ENCODE measurements at regions not wholly inside any gene's neighbourhood (a gene's known extent, or its start where the extent isn't known, plus 50 kb on each side); places are given as distances from the start of the nearest gene placed in this dataset.
"Not testable (repeated sequence)": the region's sequence is repeated elsewhere in the genome, so short reads cannot be mapped to it uniquely, and the experiment has no call there.

DNA sequence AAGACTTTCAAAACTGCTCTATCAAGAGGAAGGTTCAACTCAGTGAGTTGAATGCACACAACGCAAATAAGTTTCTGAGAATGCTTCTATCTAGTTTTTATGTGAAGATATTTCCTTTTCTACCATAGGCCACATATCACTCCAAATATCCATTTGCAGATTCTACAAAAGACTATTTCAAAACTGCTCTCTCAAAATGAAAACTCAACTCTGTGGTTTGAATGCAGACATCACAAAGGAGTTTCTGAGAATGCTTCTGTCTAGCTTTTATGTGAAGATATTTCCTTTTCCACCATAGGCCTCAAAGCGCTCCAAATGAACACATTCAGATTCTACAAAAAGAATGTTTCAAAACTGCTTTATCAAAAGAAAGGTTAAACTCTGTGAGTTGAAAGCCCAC, 1093.1 kb upstream of the DEFB115 start:
- not testable (repeated sequence) for ATAC-seq

DNA sequence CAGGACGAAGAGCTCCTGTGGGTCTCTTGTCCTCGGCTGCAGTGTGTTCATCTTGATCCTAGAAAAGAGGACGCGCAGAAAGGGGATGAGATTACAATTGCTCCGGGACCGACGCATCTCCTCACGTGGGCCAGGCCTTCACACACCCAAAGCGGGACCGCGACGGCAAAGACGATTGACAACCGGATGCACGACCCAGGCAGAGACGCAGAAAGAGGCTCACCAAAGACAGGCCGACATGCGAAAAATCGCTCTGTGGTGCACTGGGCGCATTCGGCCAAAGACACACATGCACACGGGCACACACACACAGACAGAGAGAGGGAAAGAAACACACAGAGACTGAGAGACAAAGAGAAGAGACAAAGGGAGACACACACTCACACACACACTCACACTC, 1089.9 kb upstream of the DEFB115 start:
- no peak for ATAC-seq

DNA sequence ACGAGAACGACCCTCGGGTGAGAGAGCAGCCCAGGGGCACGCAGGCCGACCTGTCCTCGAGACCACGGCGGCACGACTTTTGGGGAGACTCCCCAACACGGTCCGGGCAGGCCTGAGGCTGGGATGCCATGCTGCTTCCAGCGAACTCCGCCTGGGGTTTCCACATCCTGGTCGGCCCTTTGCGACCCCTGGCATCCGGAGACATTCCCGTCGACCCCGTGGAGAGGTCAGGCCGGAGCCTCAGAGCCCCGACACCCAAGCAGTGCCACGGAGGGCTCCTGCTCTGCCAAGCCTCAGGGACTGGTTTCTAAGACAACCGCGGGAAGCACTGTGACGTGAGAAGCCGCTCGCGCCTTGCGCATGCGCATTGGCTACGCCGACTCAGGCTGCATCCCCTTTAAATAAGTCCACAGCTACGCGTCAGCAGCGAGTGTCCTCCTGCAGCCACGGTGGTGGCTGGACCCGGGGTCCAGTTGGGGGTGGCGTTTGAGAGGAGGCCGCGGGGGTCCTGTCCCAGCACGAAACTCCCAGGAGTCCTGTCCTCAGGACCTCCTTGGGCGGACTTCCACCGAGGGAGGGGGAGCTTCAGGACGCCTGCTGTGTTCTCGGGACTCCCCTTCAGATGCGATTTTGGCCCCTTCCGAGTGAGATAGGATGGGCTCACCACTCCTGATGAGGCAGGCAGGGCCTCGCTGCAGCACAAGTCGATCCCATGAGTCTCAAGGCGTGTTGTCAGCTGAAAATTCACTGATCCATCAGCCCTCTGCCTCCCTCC, 1089.3 kb upstream of the DEFB115 start:
- no peak for ATAC-seq

DNA sequence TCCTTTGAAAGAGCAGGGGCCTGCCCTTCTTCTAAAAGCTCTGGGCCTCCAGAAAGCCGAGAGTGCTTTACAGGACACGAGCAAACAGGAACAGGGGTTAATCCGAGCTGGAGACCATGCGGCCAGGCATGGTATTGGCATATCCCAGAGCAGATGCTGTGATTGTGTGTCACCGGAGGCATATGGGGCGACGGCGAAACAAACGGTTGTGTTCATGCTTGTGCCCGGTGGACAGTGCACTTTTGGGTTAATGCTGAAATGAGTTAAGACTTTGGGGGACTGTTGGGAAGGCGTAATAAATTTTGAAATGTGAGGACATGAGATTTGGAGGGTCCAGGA, 1088.7 kb upstream of the DEFB115 start:
- no peak for ATAC-seq

DNA sequence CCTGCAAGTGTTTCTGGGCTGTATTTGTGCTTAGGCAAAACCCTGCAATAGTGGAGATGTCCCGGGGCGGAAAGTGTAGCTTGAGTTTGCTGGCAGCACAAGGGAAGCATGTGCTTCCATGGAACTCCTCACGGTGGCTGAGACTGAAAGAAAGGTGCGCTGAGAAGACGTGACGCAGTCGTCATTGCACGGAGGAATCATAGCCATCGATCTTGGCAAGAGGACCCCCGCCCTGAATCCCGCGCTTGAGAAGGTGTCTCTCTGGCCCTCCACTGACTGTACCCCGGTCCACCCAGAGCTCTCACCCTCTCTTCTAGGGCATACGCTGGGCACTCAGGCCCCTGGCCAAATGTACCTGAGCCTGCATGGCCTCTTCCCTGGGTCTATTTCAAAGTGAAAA, 1081.8 kb upstream of the DEFB115 start:
- no peak for ATAC-seq

DNA sequence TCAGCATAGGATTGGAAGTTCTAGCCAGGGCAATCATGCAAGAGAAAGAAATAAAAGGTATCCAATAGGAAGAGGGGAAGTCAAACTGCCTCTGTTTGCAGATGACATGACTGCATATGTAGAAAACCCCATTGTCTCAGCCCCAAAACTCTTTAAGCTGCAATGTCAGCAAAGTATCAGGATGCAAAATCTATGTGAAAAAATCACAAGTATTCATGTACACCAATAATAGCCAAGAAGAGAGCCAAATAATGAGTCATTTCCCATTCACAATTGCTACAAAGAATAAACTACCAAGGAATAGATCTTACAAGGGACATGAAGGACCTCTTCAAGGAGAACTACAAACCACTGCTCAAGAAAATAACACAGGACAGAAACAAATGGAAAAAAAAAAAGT, 1074.3 kb upstream of the DEFB115 start:
- ATAC-seq = not testable (repeated sequence)

DNA sequence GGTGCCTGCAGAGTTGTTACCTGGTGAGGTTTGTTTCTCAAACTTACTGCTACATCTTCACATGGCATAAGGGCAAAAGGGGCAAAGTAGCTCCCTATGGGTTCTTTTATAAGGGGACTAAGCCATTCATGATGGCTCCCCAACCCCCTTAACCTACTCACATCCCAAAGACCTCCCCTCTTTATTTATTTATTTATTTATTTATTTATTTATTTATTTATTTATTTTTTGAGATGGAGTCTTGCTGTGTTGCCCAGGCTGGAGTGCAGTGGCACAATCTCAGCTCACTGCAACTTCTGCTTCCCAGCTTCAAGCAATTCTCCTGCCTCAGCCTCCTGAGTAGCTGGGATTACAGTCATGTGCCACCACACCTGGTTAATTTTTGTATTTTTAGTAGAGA, 1065.7 kb upstream of the DEFB115 start:
- not testable (repeated sequence) for ATAC-seq

DNA sequence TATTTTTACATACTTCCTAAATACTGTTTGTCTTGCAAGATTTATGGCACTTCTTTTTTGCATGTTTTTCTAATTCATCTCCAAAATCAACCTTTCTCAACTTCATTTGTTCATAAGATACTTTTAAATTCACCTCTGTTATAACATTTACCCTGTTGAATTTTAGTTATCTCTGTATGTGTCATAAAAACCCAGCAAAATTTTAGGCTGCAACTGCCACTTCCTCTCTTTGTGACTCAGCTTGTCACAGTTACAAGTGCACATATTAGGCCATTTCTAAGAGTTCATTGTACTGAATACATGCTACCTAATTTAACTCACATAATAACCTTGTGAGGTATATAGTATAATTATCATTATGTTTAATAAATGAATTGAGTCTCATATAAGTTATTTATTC, 1023.0 kb upstream of the DEFB115 start:
- not testable (repeated sequence) for ATAC-seq

DNA sequence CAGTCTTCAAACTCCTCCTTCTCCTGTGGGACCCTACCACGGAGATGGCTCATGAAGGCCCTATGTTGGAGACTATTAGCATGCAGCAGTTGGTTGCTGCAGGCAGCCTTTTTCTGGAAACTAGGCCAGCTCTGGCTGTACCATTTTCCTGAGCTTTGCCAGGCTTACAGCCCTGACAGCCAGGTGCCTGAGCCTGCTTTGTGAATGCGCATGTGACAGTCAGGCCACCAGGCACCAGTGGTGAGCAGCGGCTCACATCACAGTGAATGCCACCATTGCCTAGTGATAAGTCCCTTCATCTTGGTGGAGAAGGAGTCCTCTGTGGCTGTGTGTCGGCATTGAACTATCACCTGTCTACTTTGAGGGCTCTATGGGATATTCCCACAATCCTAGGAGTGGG, 982.4 kb upstream of the DEFB115 start:
- ATAC-seq = not testable (repeated sequence)

DNA sequence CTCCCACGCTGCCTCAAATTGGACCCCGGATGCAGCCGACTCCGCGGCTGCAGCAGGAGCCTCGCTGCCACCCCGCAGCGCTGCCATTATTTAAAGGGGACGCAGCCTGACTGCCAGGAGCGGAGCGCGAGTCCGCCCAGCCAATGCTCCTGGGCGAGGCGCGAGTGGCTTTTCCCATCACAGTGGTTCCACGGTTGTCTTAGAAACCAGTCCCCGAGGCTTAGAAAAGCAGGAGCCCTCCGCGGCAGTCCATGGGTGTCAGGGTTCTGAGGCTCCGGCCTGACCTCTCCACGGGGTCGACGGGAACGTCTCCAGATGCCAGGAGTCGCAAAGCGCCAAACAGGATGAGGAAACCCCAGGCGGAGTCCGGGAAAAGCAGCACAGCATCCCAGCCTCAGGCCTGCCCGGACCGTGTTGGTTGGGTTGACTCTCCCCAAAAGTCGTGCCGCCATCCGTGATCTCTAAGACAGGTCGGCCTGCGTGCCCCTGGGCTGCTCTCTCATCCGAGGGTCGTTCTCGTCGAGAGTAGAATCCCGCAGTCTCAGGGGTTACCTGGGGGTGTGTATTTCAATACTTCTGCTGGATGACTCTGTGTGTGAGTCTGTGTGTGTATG, 975.8 kb upstream of the DEFB115 start:
- ATAC-seq = no peak

DNA sequence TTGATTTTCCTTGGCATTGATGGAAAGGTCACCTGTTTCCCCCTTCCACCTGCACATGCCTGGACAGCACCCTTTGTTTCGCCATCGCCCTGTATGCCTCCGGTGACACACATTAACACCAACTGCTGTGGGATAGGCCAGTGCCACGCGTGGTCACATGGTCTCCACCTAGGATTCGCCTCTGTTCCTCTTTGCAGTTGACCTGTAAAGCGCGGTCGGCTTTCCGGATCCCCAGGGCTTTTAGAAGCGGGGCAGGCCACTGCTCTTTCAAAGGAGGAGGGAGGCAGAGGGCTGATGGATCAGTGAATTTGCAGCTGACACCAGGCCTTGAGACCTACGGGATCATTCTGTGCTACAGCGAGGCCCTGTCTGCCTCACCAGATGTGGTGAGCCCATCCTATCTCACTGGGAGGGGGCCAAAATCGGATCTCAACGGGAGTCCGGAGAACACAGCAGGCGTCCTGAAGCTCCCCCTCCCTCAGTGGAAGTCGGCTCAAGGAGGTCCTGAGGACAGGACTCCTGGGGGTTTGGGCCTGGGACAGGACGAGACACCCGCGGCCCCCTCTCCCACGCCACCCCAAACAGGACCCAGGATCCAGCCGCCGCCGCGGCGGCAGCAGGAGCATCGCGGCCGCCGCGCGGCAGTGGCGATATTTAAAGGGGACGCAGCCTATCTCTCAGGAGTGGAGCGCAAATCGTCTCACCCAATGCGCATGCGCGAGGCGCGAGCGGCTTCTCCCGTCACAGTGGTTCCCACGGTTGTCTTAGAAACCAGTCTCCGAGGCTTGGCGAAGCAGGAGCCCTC, 973.8 kb upstream of the DEFB115 start:
- ATAC-seq = not testable (repeated sequence)

DNA sequence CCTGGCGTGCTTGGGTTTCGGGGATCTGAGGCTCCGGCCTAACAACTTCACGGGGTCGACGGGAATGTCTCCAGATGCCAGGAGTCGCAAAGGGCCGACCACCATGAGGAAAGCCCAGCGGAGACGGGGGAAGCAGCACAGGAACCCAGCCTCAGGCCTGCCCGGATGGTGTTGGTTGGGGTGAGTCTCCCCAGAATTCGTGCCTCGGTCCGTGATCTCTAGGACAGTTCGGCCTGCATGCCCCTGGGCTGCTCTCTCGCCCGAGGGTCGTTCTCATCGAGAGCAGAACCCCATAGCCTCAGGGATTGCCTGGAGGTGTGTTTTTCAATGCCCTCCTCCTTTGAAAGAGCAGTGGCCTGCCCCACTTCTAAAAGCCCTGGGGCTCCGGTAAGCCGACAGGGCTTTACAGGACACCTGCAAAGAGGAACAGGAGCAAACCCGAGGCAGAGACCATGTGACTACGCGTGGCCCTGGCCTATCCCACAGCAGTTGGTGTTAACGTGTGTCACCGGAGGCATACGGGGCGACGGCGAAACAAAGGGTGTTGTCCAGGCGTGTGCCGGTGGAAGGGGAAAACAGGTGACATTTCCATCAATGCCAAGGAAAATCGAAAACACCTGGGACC, 973.1 kb upstream of the DEFB115 start:
- ATAC-seq = no peak

DNA sequence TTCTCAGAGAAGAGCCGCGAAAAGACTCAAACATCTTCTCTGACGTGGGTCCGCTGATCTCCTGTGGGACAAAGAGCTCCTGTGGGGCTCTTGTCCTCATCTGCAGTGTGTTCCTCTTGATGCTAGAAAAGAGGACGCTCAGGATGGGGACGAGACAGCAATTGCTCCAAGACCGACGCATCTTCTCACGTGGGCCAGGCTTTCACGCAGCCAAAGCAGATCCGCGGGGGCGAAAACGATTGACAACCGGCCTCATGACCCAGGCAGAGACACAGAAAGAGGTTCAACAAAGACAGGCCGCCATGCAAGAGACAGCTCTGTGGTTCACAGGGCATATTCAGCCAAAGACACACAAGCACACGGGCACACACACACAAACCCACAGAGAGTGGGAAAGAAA, 971.8 kb upstream of the DEFB115 start:
- ATAC-seq = no peak

DNA sequence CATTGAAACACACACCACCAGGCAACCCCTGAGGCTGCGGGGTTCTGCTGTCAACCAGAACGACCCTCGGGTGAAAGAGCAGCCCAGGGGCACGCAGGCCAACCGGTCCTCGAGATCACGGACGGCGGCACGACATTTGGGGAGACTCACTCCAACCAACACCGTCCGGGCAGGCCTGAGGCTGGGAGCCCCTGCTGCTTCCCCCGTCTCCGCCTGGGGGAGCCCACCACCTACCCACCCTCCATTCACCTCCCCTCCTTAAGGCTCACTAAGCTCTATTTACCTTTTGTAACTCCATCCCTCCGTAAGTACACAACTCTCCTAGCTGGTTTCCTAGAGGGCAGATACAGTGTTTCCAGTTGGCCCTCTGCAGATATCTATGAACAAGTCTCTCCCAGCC, 971.3 kb upstream of the DEFB115 start:
- no peak for ATAC-seq

DNA sequence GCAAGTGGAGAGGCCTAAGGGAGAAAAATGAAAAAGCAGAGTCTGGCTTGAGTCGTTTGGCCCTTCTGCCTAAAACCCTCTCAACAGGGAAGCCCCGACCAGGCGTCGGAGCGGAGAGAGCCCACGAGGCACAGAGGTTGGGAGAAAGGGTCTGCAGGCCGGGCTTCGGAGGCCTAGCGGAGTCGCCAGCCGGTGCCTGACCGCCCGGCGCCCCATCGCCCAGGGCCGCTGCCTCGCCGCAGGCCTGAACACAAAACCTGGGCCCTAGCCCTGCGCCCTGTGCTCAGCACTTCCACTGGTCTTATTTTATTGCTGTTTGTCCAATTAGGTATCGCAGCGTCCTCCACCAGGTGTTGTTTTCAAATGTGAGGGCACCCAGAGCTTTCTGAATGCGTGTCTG, 970.0 kb upstream of the DEFB115 start:
- ATAC-seq = not testable (repeated sequence)

DNA sequence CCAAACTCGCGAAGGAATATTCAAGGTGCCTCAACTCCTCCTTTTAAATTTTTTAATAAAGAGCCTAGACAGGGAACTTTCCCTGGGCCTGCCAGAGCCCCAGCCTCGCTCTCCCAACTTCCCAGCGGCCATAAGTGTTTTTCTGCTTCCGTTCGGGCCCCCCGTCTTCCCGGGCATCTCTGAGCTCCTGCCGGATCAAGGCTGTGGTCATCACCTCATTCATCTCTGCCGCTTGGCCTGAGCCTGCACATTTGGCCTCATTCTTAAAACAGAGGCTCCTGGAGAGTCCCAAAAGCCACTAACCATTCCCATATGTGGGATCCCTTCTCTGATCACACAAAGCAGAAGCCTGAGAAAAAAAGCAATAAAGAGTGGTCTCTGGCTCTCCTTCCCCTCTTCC, 969.1 kb upstream of the DEFB115 start:
- ATAC-seq = no peak

DNA sequence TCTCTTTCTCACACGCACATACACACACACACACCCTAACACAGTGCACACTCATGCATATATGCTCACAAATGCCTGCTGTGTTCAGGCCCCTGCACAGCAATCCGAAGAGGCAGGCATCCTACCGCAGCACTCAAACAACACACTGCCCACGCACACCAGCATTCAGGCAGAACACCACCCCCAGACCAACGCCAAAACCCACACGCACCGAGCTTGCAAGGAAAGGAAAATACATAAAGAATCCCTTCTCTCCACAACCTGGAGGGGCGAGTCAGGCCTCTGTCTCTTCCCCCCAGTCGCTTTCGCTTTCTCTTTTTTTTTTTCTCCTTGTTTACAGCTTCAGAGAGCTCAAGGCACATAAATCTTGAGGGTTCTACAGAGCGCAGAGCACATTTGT, 968.4 kb upstream of the DEFB115 start:
- not testable (repeated sequence) for ATAC-seq

DNA sequence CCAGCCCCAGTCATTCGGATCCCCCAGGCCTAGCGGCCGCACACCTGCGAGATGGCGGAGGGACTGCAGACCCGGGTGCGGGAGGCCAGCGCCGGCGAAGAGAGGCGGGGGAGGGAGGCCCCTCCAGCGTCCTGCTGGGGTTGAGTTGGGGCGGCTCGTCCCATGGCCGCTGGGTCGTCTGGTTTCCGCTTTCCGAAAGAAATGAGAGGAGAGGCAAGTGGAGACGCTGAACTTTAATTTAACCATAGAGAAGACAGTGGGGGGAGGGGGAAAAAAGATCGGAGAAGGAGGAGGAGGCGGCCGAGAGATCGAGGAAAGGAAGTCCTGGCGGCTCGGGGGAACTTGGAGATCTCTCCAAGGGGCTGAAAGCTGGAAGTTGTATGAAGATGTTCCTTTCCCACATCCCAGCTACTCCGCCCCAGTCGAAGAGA, 967.7 kb upstream of the DEFB115 start:
- ATAC-seq = not testable (repeated sequence)

DNA sequence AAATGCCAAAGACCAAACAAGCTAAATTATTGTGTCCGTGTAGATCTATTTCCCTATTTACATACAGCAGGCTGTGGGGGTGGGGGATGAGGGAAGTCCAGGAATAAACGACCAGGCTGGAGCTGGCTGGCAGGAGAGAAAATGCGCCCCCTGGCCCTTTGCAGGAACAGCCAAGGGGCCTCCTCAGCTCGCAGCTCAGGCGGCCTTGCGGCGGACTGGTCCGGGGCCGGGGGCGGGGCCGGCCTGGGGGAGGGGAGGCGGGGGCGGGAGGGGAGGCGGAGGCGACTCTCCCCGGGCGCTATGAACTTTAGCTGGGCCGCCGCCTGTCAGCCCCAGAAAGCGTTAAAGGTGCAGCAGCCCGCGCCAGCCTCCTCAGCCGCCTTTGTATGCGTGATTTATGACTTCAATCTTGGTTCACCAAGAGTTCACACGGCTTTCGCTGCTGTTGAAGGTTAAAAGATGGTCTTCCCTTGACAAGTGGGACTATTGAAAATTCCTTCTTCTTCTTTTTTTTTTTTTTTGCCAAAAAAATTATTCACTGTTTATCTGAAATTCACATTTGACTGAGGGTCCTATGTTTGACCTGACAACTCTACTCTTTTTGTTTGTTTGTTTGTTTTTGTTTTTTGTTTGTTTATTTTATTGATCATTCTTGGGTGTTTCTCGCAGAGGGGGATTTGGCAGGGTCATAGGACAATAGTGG, 967.0 kb upstream of the DEFB115 start:
- not testable (repeated sequence) for ATAC-seq

DNA sequence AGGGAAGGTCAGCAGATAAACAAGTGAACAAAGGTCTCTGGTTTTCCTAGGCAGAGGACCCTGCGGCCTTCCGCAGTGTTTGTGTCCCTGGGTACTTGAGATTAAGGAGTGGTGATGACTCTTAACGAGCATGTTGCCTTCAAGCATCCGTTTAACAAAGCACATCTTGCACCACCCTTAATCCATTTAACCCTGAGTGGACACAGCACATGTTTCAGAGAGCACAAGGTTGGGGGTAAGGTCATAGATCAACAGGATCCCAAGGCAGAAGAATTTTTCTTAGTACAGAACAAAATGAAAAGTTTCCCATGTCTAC, 966.4 kb upstream of the DEFB115 start:
- ATAC-seq = not testable (repeated sequence)

DNA sequence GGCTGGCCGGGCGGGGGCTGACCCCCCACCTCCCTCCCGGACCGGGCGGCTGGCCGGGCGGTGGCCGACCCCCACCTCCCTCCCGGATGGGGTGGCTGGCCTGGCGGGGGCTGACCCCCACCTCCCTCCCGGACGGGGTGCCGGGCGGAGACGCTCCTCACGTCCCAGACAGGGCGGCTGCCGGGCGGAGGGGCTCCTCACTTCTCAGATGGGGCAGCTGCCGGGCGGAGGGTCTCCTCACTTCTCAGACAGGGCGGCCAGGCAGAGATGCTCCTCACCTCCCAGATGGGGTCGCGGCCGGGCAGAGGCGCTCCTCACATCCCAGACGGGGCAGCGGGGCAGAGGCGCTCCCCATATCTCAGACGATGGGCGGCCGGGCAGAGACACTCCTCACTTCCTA, 965.8 kb upstream of the DEFB115 start:
- not testable (repeated sequence) for ATAC-seq

DNA sequence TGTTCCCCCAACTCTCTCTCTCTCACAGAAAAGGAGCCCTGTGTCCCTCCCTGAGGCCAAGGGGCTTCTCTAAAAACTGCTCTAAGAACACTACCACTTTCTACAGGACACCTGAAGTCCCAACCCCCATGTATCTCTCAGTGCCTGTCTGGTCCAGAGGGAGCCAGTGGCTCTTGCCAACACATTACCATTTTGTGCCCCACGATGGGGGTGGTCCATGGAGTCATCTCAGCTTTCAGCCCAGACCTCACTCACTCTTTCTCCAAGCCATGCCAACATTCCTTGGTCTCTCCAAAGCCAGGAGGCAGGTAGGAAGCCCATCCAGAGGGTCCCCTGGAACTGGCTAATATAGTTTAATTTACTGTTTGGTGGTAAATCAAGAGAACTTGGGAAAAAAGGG, 962.1 kb upstream of the DEFB115 start:
- not testable (repeated sequence) for ATAC-seq

DNA sequence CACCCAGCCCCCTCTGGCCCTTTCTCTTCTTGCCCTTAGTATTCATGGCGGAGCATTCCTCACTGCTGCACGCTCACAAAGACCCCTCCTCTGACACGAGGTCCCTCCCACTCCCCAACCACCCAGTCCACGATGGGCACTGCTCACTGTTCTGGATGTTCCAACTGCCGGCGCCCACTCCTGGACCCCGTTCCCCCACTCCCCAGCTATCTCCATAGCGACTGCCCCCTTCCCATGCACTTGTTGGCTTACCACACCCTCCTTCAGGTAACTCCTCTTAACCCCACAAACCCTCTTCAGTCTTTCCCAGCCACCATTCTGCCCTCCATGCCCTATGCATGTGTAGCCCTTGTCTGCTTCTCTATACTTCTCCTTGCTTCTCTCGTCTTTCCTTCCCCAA, 961.5 kb upstream of the DEFB115 start:
- ATAC-seq = not testable (repeated sequence)

Measured in esophagus mucosa (tissue), 1 donor.